ENCODE measurements at regions not wholly inside any gene's neighbourhood (a gene's known extent, or its start where the extent isn't known, plus 50 kb on each side); places are given as distances from the start of the nearest gene placed in this dataset.

DNA sequence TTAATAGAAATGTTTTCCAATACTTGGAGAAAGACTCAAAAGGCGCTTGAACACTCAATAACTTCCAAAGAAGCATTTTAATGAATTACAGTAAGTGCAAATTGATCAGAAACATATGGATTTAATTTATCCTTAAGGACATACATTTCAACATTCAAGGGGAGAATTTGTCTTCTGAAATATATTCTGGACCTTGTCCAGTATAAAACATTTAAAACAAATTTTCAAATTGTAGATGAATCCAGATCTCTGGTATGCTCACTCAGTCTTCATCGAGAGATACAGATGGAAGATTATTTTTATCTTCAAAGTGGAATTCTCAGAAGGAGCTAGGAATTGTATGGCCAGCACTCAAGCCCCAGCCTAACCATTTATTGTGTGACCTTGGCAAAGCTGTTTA, 310.4 kb downstream of the ZNF674 start:
- TF ChIP-seq CTCF (IDR thresholded peaks at IDR 0.05) (no peak), POLR2AphosphoS5 (IDR thresholded peaks at IDR 0.05) (no peak)
